Natural killer cell (primary cell): ENCODE measurements at regions not wholly inside any gene's neighbourhood (a gene's known extent, or its start where the extent isn't known, plus 50 kb on each side); places are given as distances from the start of the nearest gene placed in this dataset.

ENCODE experiments used
- ATAC-seq, 3 donors: fragments of 150-1000 bp in 2 of 3; fragments of 200-7000 bp in 1 of 3; cut with Tn5 transposase; 1 replicate in 1 of 3; 2 replicates in 2 of 3; pipeline ENCODE4 v1.10.0; 2021; ENCODE audit warnings: mild to moderate bottlenecking in 2 of 3, moderate library complexity in 2 of 3
- DNase-seq, 2 donors: peaks; one replicate each; pipeline versions ENCODE4 v3.0.0 to v3.0.0-alpha.2; 2013 to 2021; ENCODE audit warnings: mixed read lengths in 1 of 2
- H3K27ac ChIP-seq: one replicate; pipeline ENCODE4 v1.5.1; 2013; ENCODE audit warnings: mild to moderate bottlenecking, low read length
- H3K27me3 ChIP-seq: one replicate; pipeline ENCODE4 v1.6.1; 2013; ENCODE audit warnings: low read length; ENCODE audit not compliant: control insufficient read depth, insufficient read depth
- H3K36me3 ChIP-seq: one replicate; pipeline ENCODE4 v1.6.1; 2013; ENCODE audit warnings: low read length; ENCODE audit not compliant: control insufficient read depth, insufficient read depth
- H3K4me1 ChIP-seq: one replicate; pipeline ENCODE4 v1.6.1; 2013; ENCODE audit warnings: low read length; ENCODE audit not compliant: control insufficient read depth, insufficient read depth
- H3K4me3 ChIP-seq: one replicate; pipeline ENCODE4 v1.5.1; 2013; ENCODE audit warnings: low read length
- H3K9me3 ChIP-seq: one replicate; pipeline ENCODE4 v1.6.1; 2013; ENCODE audit warnings: low read length; ENCODE audit not compliant: control insufficient read depth, insufficient read depth
- H3K27ac Mint-ChIP-seq, 2 donors: one replicate each; pipeline ENCODE4 v1.8.0; 2022; ENCODE audit warnings: mild to moderate bottlenecking in 2 of 2, mixed read lengths in 2 of 2, moderate library complexity in 1 of 2
- H3K27me3 Mint-ChIP-seq, 2 donors: one replicate each; pipeline ENCODE4 v1.8.0; 2022; ENCODE audit warnings: low read depth in 2 of 2, mixed read lengths in 2 of 2
- H3K36me3 Mint-ChIP-seq: one replicate; pipeline ENCODE4 v1.8.0; 2022; ENCODE audit warnings: mixed read lengths
- H3K4me1 Mint-ChIP-seq, 2 donors: one replicate each; pipeline ENCODE4 v1.8.0; 2022; ENCODE audit warnings: mixed read lengths in 2 of 2
- H3K4me3 Mint-ChIP-seq: one replicate; pipeline ENCODE4 v1.8.0; 2022; ENCODE audit warnings: mild to moderate bottlenecking, moderate library complexity, mixed read lengths
- H3K9me3 Mint-ChIP-seq, 2 donors: one replicate each; pipeline ENCODE4 v1.8.0; 2022; ENCODE audit warnings: mixed read lengths in 2 of 2
- WGBS: methylation state at CpG from one replicate; pipeline ENCODE4 v1.1.7; 2013; ENCODE audit warnings: missing lambda C conversion rate; ENCODE audit not compliant: insufficient coverage; 5-methylcytosine and 5-hydroxymethylcytosine counted together
- intact Hi-C: fragments of 100-400 bp; cut with micrococcal nuclease; formaldehyde crosslinking; loops from one replicate; pipeline ENCODE4 v1.14.2; 2022
- TF ChIP-seq, protein P1 (sequence below): fragments of 200-600 bp; IDR thresholded peaks from one replicate; pipeline ENCODE4 v1.8.0; 2022; ENCODE audit warnings: antibody characterized with exemption

DNA sequence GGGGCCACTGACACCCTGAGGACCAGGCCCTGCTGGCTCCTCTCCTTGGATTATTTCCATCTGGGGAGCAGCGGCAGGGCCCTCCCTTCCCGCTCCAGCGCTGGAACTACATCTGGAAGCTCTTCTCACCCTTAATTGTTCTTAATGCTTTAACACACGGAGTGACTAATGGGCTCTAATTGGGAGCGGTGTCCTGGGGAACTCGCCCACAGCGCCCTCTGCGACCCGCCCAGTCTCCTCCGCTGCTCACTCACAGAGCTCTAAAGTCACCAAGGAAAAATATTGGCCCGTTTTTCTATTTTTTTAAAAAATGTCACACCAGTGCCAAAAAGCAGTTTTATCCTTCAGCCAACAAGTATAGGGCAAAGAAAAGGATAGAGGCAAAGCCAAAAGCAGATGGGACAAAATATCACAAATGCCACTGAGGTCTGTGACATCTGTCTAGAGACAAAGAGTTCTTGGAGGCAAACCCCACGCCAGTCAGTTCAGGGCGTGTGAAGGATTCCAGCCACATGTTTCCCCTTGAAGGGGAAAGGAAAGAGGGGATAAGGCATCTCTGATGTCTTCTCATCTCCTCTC lies 134.7 kb downstream of the RBFOX3 start:
- Mint-ChIP-seq H3K36me3 (no peaks in the 10 kb centered on the region), H3K9me3 (no peaks in the 10 kb centered on the region), H3K27ac (no peak overlapping the region), H3K27me3 (peaks cover 0 to 6% of the 10 kb centered on the region in 2 donors), H3K4me3 (no peak overlapping the region), H3K4me1 (peaks cover 0 to 23% of the 10 kb centered on the region in 2 donors)
- Histone ChIP-seq H3K36me3 (no peaks in the 10 kb centered on the region), H3K9me3 (no peaks in the 10 kb centered on the region), H3K27me3 (peaks cover 2% of the 10 kb centered on the region), H3K4me1 (no peaks in the 10 kb centered on the region), H3K27ac (no peak overlapping the region), H3K4me3 (no peak overlapping the region)
- DNase-seq, result no peak
- intact Hi-C loops, result no loop called here
- 55% methylated on average over 13 of the region's 13 CpGs for WGBS
- ATAC-seq, result no peak
- TF ChIP-seq, protein P1, sequence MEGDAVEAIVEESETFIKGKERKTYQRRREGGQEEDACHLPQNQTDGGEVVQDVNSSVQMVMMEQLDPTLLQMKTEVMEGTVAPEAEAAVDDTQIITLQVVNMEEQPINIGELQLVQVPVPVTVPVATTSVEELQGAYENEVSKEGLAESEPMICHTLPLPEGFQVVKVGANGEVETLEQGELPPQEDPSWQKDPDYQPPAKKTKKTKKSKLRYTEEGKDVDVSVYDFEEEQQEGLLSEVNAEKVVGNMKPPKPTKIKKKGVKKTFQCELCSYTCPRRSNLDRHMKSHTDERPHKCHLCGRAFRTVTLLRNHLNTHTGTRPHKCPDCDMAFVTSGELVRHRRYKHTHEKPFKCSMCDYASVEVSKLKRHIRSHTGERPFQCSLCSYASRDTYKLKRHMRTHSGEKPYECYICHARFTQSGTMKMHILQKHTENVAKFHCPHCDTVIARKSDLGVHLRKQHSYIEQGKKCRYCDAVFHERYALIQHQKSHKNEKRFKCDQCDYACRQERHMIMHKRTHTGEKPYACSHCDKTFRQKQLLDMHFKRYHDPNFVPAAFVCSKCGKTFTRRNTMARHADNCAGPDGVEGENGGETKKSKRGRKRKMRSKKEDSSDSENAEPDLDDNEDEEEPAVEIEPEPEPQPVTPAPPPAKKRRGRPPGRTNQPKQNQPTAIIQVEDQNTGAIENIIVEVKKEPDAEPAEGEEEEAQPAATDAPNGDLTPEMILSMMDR, result no peak

DNA sequence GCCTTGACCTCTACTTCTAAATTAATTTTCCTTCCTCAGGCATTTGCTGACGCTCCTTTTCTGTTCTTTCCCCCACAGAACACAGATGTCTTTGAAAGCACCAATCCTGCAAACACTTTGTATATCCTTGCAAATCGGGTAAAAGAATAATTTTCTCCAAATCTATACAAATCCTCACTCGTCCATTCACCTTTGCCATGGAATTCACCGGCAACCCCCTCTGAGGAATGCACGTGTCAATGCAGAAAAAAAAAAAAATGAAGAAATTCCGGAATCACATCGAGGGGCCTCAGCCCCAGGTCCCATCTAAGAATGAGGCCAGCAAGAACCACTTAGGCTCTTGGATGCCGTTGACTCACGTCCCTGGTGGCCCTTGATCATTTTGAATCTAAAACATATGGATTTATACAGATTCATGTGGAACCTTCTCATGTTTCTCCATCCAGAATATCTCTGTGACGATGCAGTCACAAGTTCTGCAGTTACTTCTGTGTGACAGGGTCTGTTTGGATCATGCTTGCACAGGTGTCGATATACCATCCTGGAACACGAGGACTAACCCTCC lies 136.9 kb downstream of the RBFOX3 start:
- no peak for DNase-seq
- no peaks in the 10 kb centered on the region for H3K4me1 ChIP-seq
- peaks cover 0 to 6% of the 10 kb centered on the region in 2 donors for H3K27me3 Mint-ChIP-seq
- H3K36me3 Mint-ChIP-seq, result no peaks in the 10 kb centered on the region
- peaks cover 2% of the 10 kb centered on the region for H3K27me3 ChIP-seq
- 78% methylated on average over 12 of the region's 12 CpGs for WGBS
- H3K4me3 ChIP-seq, result no peak overlapping the region
- ATAC-seq, result no peak
- TF ChIP-seq, protein P1, result no peak
- intact Hi-C loops, result no loop called here
- H3K27ac ChIP-seq, result no peak overlapping the region
- no peaks in the 10 kb centered on the region for H3K36me3 ChIP-seq
- H3K9me3 ChIP-seq, result no peaks in the 10 kb centered on the region
- H3K9me3 Mint-ChIP-seq, result no peaks in the 10 kb centered on the region
- H3K27ac Mint-ChIP-seq, result no peak overlapping the region
- H3K4me3 Mint-ChIP-seq, result no peak overlapping the region
- H3K4me1 Mint-ChIP-seq, result peaks cover 0 to 27% of the 10 kb centered on the region in 2 donors

DNA sequence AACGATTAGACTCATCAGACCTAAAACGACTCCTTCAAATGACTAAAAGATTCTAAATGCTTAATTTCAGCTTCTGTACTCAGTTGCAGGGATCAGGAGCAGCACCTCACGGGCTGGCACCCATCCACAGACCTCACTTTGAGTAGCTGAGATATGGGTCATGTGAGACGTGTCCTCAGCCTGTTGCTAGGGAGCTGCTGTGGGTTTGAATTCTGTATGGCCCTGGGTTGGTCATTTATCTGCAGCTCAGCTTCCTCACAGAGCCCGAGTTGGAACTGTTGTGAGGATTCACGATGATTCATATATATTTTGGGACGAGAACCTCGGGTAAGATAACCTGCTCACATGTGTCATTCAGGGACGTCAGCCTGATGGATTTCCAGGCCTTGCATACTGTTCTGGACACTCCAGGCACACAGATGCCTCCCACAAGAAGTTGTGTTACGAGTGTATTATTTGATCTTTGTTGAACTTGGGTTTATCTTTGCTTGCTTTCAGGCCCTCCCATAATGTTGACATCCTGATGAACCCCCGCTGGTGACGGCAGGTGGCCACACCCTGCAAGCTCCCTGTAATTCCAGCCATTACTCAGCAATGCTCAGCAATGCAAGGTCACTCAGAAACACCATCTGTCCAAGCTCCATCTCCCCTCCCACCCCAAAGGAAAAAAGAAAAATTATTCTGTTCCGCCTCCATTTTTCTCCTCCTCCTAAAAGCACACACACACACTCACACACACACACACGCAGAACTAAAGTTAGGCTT lies 137.6 kb downstream of the RBFOX3 start:
- no peaks in the 10 kb centered on the region for H3K9me3 Mint-ChIP-seq
- Histone ChIP-seq H3K27ac (no peak overlapping the region), H3K4me1 (no peaks in the 10 kb centered on the region), H3K4me3 (no peak overlapping the region), H3K36me3 (no peaks in the 10 kb centered on the region), H3K9me3 (no peaks in the 10 kb centered on the region), H3K27me3 (peaks cover 2% of the 10 kb centered on the region)
- 77% methylated on average over 14 of the region's 14 CpGs for WGBS
- H3K4me3 Mint-ChIP-seq, result no peak overlapping the region
- no peak for DNase-seq
- no peak for ATAC-seq
- intact Hi-C loops, result no loop called here
- TF ChIP-seq, protein P1, result no peak
- H3K27ac Mint-ChIP-seq, result no peak overlapping the region
- peaks cover 0 to 27% of the 10 kb centered on the region in 2 donors for H3K4me1 Mint-ChIP-seq
- H3K36me3 Mint-ChIP-seq, result no peaks in the 10 kb centered on the region
- H3K27me3 Mint-ChIP-seq, result peaks cover 0 to 6% of the 10 kb centered on the region in 2 donors
